Panc1 (cell line): ENCODE measurements at regions not wholly inside any gene's neighbourhood (a gene's known extent, or its start where the extent isn't known, plus 50 kb on each side); places are given as distances from the start of the nearest gene placed in this dataset.
"Not testable (repeated sequence)": the region's sequence is repeated elsewhere in the genome, so short reads cannot be mapped to it uniquely, and the experiment has no call there.

ENCODE experiments used
- ATAC-seq: fragments of 200-7000 bp; cut with Tn5 transposase; 2 replicates; pipeline ENCODE4 v1.9.1; 2020; ENCODE audit warnings: mild to moderate bottlenecking, moderate library complexity
- BruUV-seq: library from RNA; stranded (reverse); fragments of 400-500 nt; replicated peaks from 2 replicates; lab custom pipeline; 2021; lab: Mats Ljungman, UMichigan
- CTCF ChIA-PET: fragments of 300-600 bp; sonication (Branson Sonifier 250); formaldehyde crosslinking; loops from one replicate; lab custom pipeline; 2022; ENCODE audit warnings: antibody characterized with exemption; lab: Charles Lee
- POLR2A ChIA-PET: fragments of 300-600 bp; sonication (Branson Sonifier 250); formaldehyde crosslinking; loops from one replicate; lab custom pipeline; 2022; ENCODE audit warnings: antibody characterized with exemption; lab: Charles Lee
- DNase-seq: peaks from one replicate; pipeline ENCODE4 v3.0.0-alpha.2; 2010; ENCODE audit warnings: low read depth, low spot score
- H3K27ac ChIP-seq: 2 replicates; pipeline ENCODE4 v1.5.1; 2011; ENCODE audit warnings: mild to moderate bottlenecking, low read length, inconsistent platforms
- H3K27me3 ChIP-seq: fragments of 200-500 bp; sonication (Bioruptor generic); 2 replicates; pipeline ENCODE4 v1.6.0; 2014; ENCODE audit warnings: low read length, inconsistent platforms; ENCODE audit not compliant: control insufficient read depth, insufficient read depth
- H3K36me3 ChIP-seq: fragments of 200-500 bp; sonication (Bioruptor generic); 2 replicates; pipeline ENCODE4 v1.5.1; 2014; ENCODE audit warnings: inconsistent platforms, mild to moderate bottlenecking, low read length, moderate library complexity; ENCODE audit not compliant: control insufficient read depth, insufficient read depth
- H3K4me1 ChIP-seq: 2 replicates; pipeline ENCODE4 v1.5.1; 2011; ENCODE audit warnings: inconsistent platforms, mild to moderate bottlenecking, low read length, moderate library complexity; ENCODE audit not compliant: control insufficient read depth, insufficient read depth
- H3K4me3 ChIP-seq, 2 experiments: 2 replicates each; pipeline ENCODE4 v1.5.1; 2011 to 2012; ENCODE audit warnings: low read depth in 2 of 2, low read length in 2 of 2, mild to moderate bottlenecking in 2 of 2, inconsistent platforms in 1 of 2, moderate library complexity in 1 of 2
- H3K9me3 ChIP-seq: fragments of 200-500 bp; sonication (Bioruptor generic); 2 replicates; pipeline ENCODE4 v1.5.1; 2014; ENCODE audit warnings: low read depth, mild to moderate bottlenecking, inconsistent platforms, low read length, moderate library complexity; ENCODE audit not compliant: control insufficient read depth, insufficient read depth
- CTCF ChIP-seq: fragments of 450-650 bp; IDR thresholded peaks from 2 replicates; pipeline ENCODE4 v1.5.1; 2017; ENCODE audit warnings: mild to moderate bottlenecking
- POLR2AphosphoS5 ChIP-seq: IDR thresholded peaks from 2 replicates; pipeline ENCODE4 v1.6.1; 2012; ENCODE audit warnings: mild to moderate bottlenecking, low read depth, low read length, moderate library complexity
- SIN3A ChIP-seq: IDR thresholded peaks from 2 replicates; pipeline ENCODE4 v1.6.1; 2012; ENCODE audit warnings: low read depth, mild to moderate bottlenecking, low read length, moderate library complexity, borderline replicate concordance; ENCODE audit not compliant: insufficient read depth
- TCF7L2 ChIP-seq: IDR thresholded peaks from 2 replicates; pipeline ENCODE4 v1.6.1; 2011; ENCODE audit warnings: mild to moderate bottlenecking, low read depth, low read length, inconsistent platforms
- in situ Hi-C: cut with HindIII; loops from 2 replicates; pipeline ENCODE4 v1.10.0; 2016; ENCODE audit warnings: low sequenced_read_pairs, low pct_unique_long_range_greater_than_20kb
- intact Hi-C: fragments of 100-400 bp; cut with micrococcal nuclease; formaldehyde crosslinking; loops from one replicate; pipeline ENCODE4 v1.10.0; 2022; ENCODE audit not compliant: unreplicated experiment
- TF ChIP-seq, protein P1 (sequence below), 2 experiments: IDR thresholded peaks; 2 replicates each; pipeline ENCODE4 v1.6.1; 2011 to 2012; ENCODE audit warnings: low read depth in 2 of 2, control low read depth in 1 of 2, low read length in 1 of 2, mild to moderate bottlenecking in 1 of 2, moderate library complexity in 1 of 2; ENCODE audit not compliant: insufficient read depth in 1 of 2

GRCh38 chr18:41870191-41870590 lies 84.8 kb upstream of the PIK3C3 start:
- in situ Hi-C loops = no loop called here
- ATAC-seq (no peak), DNase-seq (no peak)
- H3K27ac ChIP-seq = no peak overlapping the region
- H3K9me3 ChIP-seq = no peaks in the 10 kb centered on the region
- CTCF ChIA-PET = no interaction called here
- H3K27me3 ChIP-seq = no peaks in the 10 kb centered on the region
- no TSS peak for BruUV-seq
- no peaks in the 10 kb centered on the region for H3K36me3 ChIP-seq
- no peak overlapping the region for H3K4me3 ChIP-seq
- intact Hi-C loops = no loop called here
- POLR2A ChIA-PET = no interaction called here
- TF ChIP-seq POLR2AphosphoS5 (no peak), TCF7L2 (no peak), CTCF (no peak), SIN3A (no peak)
- TF ChIP-seq, protein P1, sequence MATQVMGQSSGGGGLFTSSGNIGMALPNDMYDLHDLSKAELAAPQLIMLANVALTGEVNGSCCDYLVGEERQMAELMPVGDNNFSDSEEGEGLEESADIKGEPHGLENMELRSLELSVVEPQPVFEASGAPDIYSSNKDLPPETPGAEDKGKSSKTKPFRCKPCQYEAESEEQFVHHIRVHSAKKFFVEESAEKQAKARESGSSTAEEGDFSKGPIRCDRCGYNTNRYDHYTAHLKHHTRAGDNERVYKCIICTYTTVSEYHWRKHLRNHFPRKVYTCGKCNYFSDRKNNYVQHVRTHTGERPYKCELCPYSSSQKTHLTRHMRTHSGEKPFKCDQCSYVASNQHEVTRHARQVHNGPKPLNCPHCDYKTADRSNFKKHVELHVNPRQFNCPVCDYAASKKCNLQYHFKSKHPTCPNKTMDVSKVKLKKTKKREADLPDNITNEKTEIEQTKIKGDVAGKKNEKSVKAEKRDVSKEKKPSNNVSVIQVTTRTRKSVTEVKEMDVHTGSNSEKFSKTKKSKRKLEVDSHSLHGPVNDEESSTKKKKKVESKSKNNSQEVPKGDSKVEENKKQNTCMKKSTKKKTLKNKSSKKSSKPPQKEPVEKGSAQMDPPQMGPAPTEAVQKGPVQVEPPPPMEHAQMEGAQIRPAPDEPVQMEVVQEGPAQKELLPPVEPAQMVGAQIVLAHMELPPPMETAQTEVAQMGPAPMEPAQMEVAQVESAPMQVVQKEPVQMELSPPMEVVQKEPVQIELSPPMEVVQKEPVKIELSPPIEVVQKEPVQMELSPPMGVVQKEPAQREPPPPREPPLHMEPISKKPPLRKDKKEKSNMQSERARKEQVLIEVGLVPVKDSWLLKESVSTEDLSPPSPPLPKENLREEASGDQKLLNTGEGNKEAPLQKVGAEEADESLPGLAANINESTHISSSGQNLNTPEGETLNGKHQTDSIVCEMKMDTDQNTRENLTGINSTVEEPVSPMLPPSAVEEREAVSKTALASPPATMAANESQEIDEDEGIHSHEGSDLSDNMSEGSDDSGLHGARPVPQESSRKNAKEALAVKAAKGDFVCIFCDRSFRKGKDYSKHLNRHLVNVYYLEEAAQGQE (IDR thresholded peaks at IDR 0.05; ENCODE audit: insufficient read depth in 1 of 2, low read depth in 2 of 2, low read length in 1 of 2) = no peak
- no peaks in the 10 kb centered on the region for H3K4me1 ChIP-seq

- ATAC-seq, BruUV-seq, DNase-seq, intact Hi-C loops, H3K9me3 ChIP-seq, POLR2A ChIA-PET, H3K4me3 ChIP-seq, H3K36me3 ChIP-seq, H3K27me3 ChIP-seq, H3K27ac ChIP-seq, in situ Hi-C loops, CTCF ChIA-PET, H3K4me1 ChIP-seq: not testable (repeated sequence)
These were observed 89.2 kb upstream of the PIK3C3 start for GRCh38 chr18:41865796-41866195.

GRCh38 chr18:41864216-41864615 lies 90.8 kb upstream of the PIK3C3 start:
- CTCF ChIA-PET = no interaction called here
- intact Hi-C loops = no loop called here

More at GRCh38 chr18:41864216-41864615, 90.8 kb upstream of the PIK3C3 start:
- Histone ChIP-seq H3K4me3 (no peak overlapping the region), H3K27me3 (no peaks in the 10 kb centered on the region), H3K9me3 (no peaks in the 10 kb centered on the region), H3K27ac (no peak overlapping the region), H3K36me3 (no peaks in the 10 kb centered on the region), H3K4me1 (no peaks in the 10 kb centered on the region)
- BruUV-seq = no TSS peak
- no peak for DNase-seq
- in situ Hi-C loops = no loop called here
- no peak for ATAC-seq
- POLR2A ChIA-PET = no interaction called here
- TF ChIP-seq, protein P1 (IDR thresholded peaks at IDR 0.05; ENCODE audit: insufficient read depth in 1 of 2, low read depth in 2 of 2, low read length in 1 of 2) = no peak
- no peak for TF ChIP-seq SIN3A
- TF ChIP-seq TCF7L2 = no peak
- no peak for TF ChIP-seq POLR2AphosphoS5
- no peak for TF ChIP-seq CTCF
